GM13976 (cell line): ENCODE measurements at regions not wholly inside any gene's neighbourhood (a gene's known extent, or its start where the extent isn't known, plus 50 kb on each side); places are given as distances from the start of the nearest gene placed in this dataset.
A peak's percentile ranks its signal among the peaks of the same experiment; 100 is the strongest.

ENCODE experiments used
- DNase-seq: peaks from one replicate; pipeline ENCODE4 v3.0.0; 2012; ENCODE audit warnings: low spot score
- CTCF ChIP-seq: IDR thresholded peaks from 2 replicates; pipeline ENCODE4 v1.5.1; 2012; ENCODE audit warnings: borderline replicate concordance, mild to moderate bottlenecking; ENCODE audit not compliant: insufficient read depth; ENCODE audit errors: extremely low read depth, missing control alignments, control extremely low read depth
- in situ Hi-C: fragments of 300-500 bp; cut with MboI; formaldehyde crosslinking; loops from one replicate; pipeline ENCODE4 v1.12.0; 2022; ENCODE audit warnings: low sequenced_read_pairs, mixed read lengths, inconsistent platforms; ENCODE audit not compliant: unreplicated experiment

- TF ChIP-seq CTCF = no peak
- in situ Hi-C loops = loop anchor here (10.0 kb wide), 1 partner anchor 259 kb away; no protein-coding TSS in a partner anchor
- DNase-seq = no peak
These were observed 377.7 kb upstream of the GOLIM4 start for GRCh38 chr3:168473334-168473890.

GRCh38 chr3:168472783-168473182 is 377.1 kb upstream of the GOLIM4 start:
- TF ChIP-seq CTCF = no peak
- in situ Hi-C loops = loop anchor here (10.0 kb wide), 1 partner anchor 258 kb away; no protein-coding TSS in a partner anchor
- no peak for DNase-seq

- TF ChIP-seq CTCF = no peak
- in situ Hi-C loops = loop anchor here (10.0 kb wide), 1 partner anchor 256 kb away; no protein-coding TSS in a partner anchor
- DNase-seq = no peak
These were observed 374.7 kb upstream of the GOLIM4 start for GRCh38 chr3:168470380-168470779.

GRCh38 chr3:168469436-168469835 is 373.7 kb upstream of the GOLIM4 start:
- TF ChIP-seq CTCF = no peak
- in situ Hi-C loops = no loop called here
- no peak for DNase-seq

GRCh38 chr3:168467115-168467714 is 371.5 kb upstream of the GOLIM4 start:
- DNase-seq = peak; percentile 18
- TF ChIP-seq CTCF = peak; percentile 29
- in situ Hi-C loops = no loop called here

- DNase-seq = no peak
- in situ Hi-C loops = no loop called here
- no peak for TF ChIP-seq CTCF
These were observed 366.1 kb upstream of the GOLIM4 start for GRCh38 chr3:168461793-168462192.
